Panc1 (cell line): ENCODE measurements at regions not wholly inside any gene's neighbourhood (a gene's known extent, or its start where the extent isn't known, plus 50 kb on each side); places are given as distances from the start of the nearest gene placed in this dataset.

ENCODE experiments used
- ATAC-seq: fragments of 200-7000 bp; cut with Tn5 transposase; 2 replicates; pipeline ENCODE4 v1.9.1; 2020; ENCODE audit warnings: mild to moderate bottlenecking, moderate library complexity
- BruUV-seq: library from RNA; stranded (reverse); fragments of 400-500 nt; replicated peaks from 2 replicates; lab custom pipeline; 2021; lab: Mats Ljungman, UMichigan
- CTCF ChIA-PET: fragments of 300-600 bp; sonication (Branson Sonifier 250); formaldehyde crosslinking; loops from one replicate; lab custom pipeline; 2022; ENCODE audit warnings: antibody characterized with exemption; lab: Charles Lee
- POLR2A ChIA-PET: fragments of 300-600 bp; sonication (Branson Sonifier 250); formaldehyde crosslinking; loops from one replicate; lab custom pipeline; 2022; ENCODE audit warnings: antibody characterized with exemption; lab: Charles Lee
- DNase-seq: peaks from one replicate; pipeline ENCODE4 v3.0.0-alpha.2; 2010; ENCODE audit warnings: low read depth, low spot score
- H3K27ac ChIP-seq: 2 replicates; pipeline ENCODE4 v1.5.1; 2011; ENCODE audit warnings: mild to moderate bottlenecking, low read length, inconsistent platforms
- H3K27me3 ChIP-seq: fragments of 200-500 bp; sonication (Bioruptor generic); 2 replicates; pipeline ENCODE4 v1.6.0; 2014; ENCODE audit warnings: low read length, inconsistent platforms; ENCODE audit not compliant: control insufficient read depth, insufficient read depth
- H3K36me3 ChIP-seq: fragments of 200-500 bp; sonication (Bioruptor generic); 2 replicates; pipeline ENCODE4 v1.5.1; 2014; ENCODE audit warnings: inconsistent platforms, mild to moderate bottlenecking, low read length, moderate library complexity; ENCODE audit not compliant: control insufficient read depth, insufficient read depth
- H3K4me1 ChIP-seq: 2 replicates; pipeline ENCODE4 v1.5.1; 2011; ENCODE audit warnings: inconsistent platforms, mild to moderate bottlenecking, low read length, moderate library complexity; ENCODE audit not compliant: control insufficient read depth, insufficient read depth
- H3K4me3 ChIP-seq, 2 experiments: 2 replicates each; pipeline ENCODE4 v1.5.1; 2011 to 2012; ENCODE audit warnings: low read depth in 2 of 2, low read length in 2 of 2, mild to moderate bottlenecking in 2 of 2, inconsistent platforms in 1 of 2, moderate library complexity in 1 of 2
- H3K9me3 ChIP-seq: fragments of 200-500 bp; sonication (Bioruptor generic); 2 replicates; pipeline ENCODE4 v1.5.1; 2014; ENCODE audit warnings: low read depth, mild to moderate bottlenecking, inconsistent platforms, low read length, moderate library complexity; ENCODE audit not compliant: control insufficient read depth, insufficient read depth
- POLR2AphosphoS5 ChIP-seq: IDR thresholded peaks from 2 replicates; pipeline ENCODE4 v1.6.1; 2012; ENCODE audit warnings: mild to moderate bottlenecking, low read depth, low read length, moderate library complexity
- SIN3A ChIP-seq: IDR thresholded peaks from 2 replicates; pipeline ENCODE4 v1.6.1; 2012; ENCODE audit warnings: low read depth, mild to moderate bottlenecking, low read length, moderate library complexity, borderline replicate concordance; ENCODE audit not compliant: insufficient read depth
- TCF7L2 ChIP-seq: IDR thresholded peaks from 2 replicates; pipeline ENCODE4 v1.6.1; 2011; ENCODE audit warnings: mild to moderate bottlenecking, low read depth, low read length, inconsistent platforms
- in situ Hi-C: cut with HindIII; loops from 2 replicates; pipeline ENCODE4 v1.10.0; 2016; ENCODE audit warnings: low sequenced_read_pairs, low pct_unique_long_range_greater_than_20kb
- intact Hi-C: fragments of 100-400 bp; cut with micrococcal nuclease; formaldehyde crosslinking; loops from one replicate; pipeline ENCODE4 v1.10.0; 2022; ENCODE audit not compliant: unreplicated experiment
- TF ChIP-seq, protein P1 (sequence below): fragments of 450-650 bp; IDR thresholded peaks from 2 replicates; pipeline ENCODE4 v1.5.1; 2017; ENCODE audit warnings: mild to moderate bottlenecking
- TF ChIP-seq, protein P2 (sequence below), 2 experiments: IDR thresholded peaks; 2 replicates each; pipeline ENCODE4 v1.6.1; 2011 to 2012; ENCODE audit warnings: low read depth in 2 of 2, control low read depth in 1 of 2, low read length in 1 of 2, mild to moderate bottlenecking in 1 of 2, moderate library complexity in 1 of 2; ENCODE audit not compliant: insufficient read depth in 1 of 2

DNA sequence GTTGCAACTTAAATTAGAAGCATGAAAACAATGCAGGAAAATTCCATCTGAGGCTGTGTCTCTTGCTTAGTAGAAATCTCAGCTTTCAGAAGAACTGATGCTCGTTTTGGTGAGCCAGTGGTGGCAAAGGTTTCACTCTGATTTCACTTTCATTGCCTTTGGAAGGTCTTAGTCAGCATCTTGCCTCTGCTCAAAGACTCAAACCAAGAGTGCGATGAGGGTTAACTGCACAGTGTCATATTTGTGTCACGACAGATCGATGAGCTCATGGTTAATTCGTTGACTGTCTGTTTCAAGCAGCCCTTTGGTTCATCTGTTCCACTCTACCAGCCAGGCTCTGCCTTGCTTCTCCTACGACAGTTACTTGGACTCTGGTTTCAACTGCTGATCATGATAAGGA lies 331.3 kb upstream of the KIF2A start:
- H3K36me3 ChIP-seq: no peaks in the 10 kb centered on the region; the same call in 1 of the 2 replicates
- no peaks in the 10 kb centered on the region for H3K9me3 ChIP-seq
- no peak for ATAC-seq
- TF ChIP-seq SIN3A: no peak
- TF ChIP-seq POLR2AphosphoS5: no peak
- no peak for TF ChIP-seq TCF7L2
- TF ChIP-seq, protein P1, sequence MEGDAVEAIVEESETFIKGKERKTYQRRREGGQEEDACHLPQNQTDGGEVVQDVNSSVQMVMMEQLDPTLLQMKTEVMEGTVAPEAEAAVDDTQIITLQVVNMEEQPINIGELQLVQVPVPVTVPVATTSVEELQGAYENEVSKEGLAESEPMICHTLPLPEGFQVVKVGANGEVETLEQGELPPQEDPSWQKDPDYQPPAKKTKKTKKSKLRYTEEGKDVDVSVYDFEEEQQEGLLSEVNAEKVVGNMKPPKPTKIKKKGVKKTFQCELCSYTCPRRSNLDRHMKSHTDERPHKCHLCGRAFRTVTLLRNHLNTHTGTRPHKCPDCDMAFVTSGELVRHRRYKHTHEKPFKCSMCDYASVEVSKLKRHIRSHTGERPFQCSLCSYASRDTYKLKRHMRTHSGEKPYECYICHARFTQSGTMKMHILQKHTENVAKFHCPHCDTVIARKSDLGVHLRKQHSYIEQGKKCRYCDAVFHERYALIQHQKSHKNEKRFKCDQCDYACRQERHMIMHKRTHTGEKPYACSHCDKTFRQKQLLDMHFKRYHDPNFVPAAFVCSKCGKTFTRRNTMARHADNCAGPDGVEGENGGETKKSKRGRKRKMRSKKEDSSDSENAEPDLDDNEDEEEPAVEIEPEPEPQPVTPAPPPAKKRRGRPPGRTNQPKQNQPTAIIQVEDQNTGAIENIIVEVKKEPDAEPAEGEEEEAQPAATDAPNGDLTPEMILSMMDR: no peak
- TF ChIP-seq, protein P2, sequence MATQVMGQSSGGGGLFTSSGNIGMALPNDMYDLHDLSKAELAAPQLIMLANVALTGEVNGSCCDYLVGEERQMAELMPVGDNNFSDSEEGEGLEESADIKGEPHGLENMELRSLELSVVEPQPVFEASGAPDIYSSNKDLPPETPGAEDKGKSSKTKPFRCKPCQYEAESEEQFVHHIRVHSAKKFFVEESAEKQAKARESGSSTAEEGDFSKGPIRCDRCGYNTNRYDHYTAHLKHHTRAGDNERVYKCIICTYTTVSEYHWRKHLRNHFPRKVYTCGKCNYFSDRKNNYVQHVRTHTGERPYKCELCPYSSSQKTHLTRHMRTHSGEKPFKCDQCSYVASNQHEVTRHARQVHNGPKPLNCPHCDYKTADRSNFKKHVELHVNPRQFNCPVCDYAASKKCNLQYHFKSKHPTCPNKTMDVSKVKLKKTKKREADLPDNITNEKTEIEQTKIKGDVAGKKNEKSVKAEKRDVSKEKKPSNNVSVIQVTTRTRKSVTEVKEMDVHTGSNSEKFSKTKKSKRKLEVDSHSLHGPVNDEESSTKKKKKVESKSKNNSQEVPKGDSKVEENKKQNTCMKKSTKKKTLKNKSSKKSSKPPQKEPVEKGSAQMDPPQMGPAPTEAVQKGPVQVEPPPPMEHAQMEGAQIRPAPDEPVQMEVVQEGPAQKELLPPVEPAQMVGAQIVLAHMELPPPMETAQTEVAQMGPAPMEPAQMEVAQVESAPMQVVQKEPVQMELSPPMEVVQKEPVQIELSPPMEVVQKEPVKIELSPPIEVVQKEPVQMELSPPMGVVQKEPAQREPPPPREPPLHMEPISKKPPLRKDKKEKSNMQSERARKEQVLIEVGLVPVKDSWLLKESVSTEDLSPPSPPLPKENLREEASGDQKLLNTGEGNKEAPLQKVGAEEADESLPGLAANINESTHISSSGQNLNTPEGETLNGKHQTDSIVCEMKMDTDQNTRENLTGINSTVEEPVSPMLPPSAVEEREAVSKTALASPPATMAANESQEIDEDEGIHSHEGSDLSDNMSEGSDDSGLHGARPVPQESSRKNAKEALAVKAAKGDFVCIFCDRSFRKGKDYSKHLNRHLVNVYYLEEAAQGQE (IDR thresholded peaks at IDR 0.05; ENCODE audit: insufficient read depth in 1 of 2, low read depth in 2 of 2, low read length in 1 of 2): no peak
- in situ Hi-C loops: no loop called here
- no peaks in the 10 kb centered on the region; the same call in 1 of the 2 replicates for H3K27me3 ChIP-seq
- ChIA-PET POLR2A (no interaction called here), CTCF (interaction anchor here (0.5 kb wide), 1 partner anchor 23 kb away, joined by 3 read pairs; no protein-coding TSS in a partner anchor)
- no peaks in the 10 kb centered on the region for H3K4me1 ChIP-seq
- no peak for DNase-seq
- H3K4me3 ChIP-seq: no peak overlapping the region
- intact Hi-C loops: no loop called here
- no TSS peak for BruUV-seq
- H3K27ac ChIP-seq: no peak overlapping the region

DNA sequence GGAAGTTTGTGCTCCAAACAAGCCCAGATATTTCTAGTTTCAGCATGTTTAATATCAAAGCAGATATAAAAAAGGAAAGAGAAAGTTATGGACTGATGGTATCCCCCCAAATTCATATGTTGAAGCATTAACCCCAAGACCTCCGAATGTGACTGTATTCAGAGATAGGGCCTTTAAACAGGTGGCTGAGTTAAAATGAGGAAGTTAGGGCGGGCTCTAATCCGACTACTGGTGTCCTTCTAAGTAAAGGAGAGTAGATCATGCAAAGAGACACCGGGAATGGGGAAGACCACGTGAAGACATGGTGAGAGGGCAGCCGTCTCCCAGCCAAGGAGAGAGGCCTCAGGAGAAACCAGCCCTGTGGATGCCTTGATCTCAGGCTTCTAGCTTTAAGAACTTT lies 324.1 kb upstream of the KIF2A start:
- no peaks in the 10 kb centered on the region; the same call in none of the 2 replicates for H3K27me3 ChIP-seq
- intact Hi-C loops (no loop called here), in situ Hi-C loops (no loop called here)
- H3K27ac ChIP-seq: no peak overlapping the region
- H3K4me1 ChIP-seq: no peaks in the 10 kb centered on the region
- no peak for DNase-seq
- H3K4me3 ChIP-seq: no peak overlapping the region
- TF ChIP-seq SIN3A (no peak), POLR2AphosphoS5 (no peak), TCF7L2 (no peak)
- TF ChIP-seq, protein P2 (IDR thresholded peaks at IDR 0.05; ENCODE audit: insufficient read depth in 1 of 2, low read depth in 2 of 2, low read length in 1 of 2): no peak
- TF ChIP-seq, protein P1: no peak
- CTCF ChIA-PET: no interaction called here
- no peak for ATAC-seq
- no peaks in the 10 kb centered on the region; the same call in 1 of the 2 replicates for H3K36me3 ChIP-seq
- BruUV-seq: no TSS peak
- no peaks in the 10 kb centered on the region for H3K9me3 ChIP-seq
- POLR2A ChIA-PET: no interaction called here
